ENCODE measurements at regions not wholly inside any gene's neighbourhood (a gene's known extent, or its start where the extent isn't known, plus 50 kb on each side); places are given as distances from the start of the nearest gene placed in this dataset.

DNA sequence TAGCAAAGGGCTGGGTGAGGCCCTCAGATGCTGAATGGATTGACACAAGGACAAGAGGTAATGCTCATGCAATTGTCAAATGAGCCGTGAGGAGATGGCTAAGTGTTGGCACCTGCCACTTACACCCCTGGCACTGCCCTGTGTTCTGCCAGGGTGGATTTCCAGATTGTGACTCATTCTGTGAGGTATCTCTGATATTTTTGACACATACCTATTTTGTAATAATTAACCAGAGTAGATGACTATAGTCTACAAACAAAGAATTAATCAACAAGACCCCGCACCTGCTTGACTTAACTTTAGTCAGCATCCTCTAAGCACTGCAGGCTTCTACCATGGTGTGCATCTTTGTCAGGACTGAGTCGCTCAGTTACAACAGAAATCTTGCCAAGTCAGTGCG is 200.8 kb downstream of the DIRAS2 start:
- no peaks in the 10 kb centered on the region for H3K9me3 ChIP-seq (ENCODE audit: control insufficient read depth, low read length)
- no peak overlapping the region for H3K4me3 ChIP-seq (ENCODE audit: insufficient read depth, low read depth, low read length)
- H3K27me3 ChIP-seq (ENCODE audit: control insufficient read depth, insufficient read depth, low read length, poor library complexity, severe bottlenecking) = no peaks in the 10 kb centered on the region
- H3K36me3 ChIP-seq (ENCODE audit: control insufficient read depth, insufficient read depth, low read length) = no peaks in the 10 kb centered on the region
- no peak overlapping the region for H3K27ac ChIP-seq (ENCODE audit: insufficient read depth, low read depth, low read length, poor library complexity, severe bottlenecking)
- 90 to 92% methylated on average over 4 of the region's 4 CpGs for WGBS, 2 experiments
- H3K4me1 ChIP-seq (ENCODE audit: control insufficient read depth, insufficient read depth, low read length) = peaks cover 16% of the 10 kb centered on the region

- H3K9me3 ChIP-seq (ENCODE audit: control insufficient read depth, low read length) = no peaks in the 10 kb centered on the region
- H3K36me3 ChIP-seq (ENCODE audit: control insufficient read depth, insufficient read depth, low read length) = no peaks in the 10 kb centered on the region
- no peak overlapping the region for H3K27ac ChIP-seq (ENCODE audit: insufficient read depth, low read depth, low read length, poor library complexity, severe bottlenecking)
- H3K4me1 ChIP-seq (ENCODE audit: control insufficient read depth, insufficient read depth, low read length) = peaks cover 16% of the 10 kb centered on the region
- H3K4me3 ChIP-seq (ENCODE audit: insufficient read depth, low read depth, low read length) = no peak overlapping the region
- H3K27me3 ChIP-seq (ENCODE audit: control insufficient read depth, insufficient read depth, low read length, poor library complexity, severe bottlenecking) = no peaks in the 10 kb centered on the region
- 61 to 62% methylated on average over 5 of the region's 5 CpGs for WGBS, 2 experiments
These were observed 199.9 kb downstream of the DIRAS2 start for GRCh38 chr9:90442723-90443122.

GRCh38 chr9:90444609-90445204 is 197.9 kb downstream of the DIRAS2 start:
- Histone ChIP-seq H3K27me3 (ENCODE audit: control insufficient read depth, insufficient read depth, low read length, poor library complexity, severe bottlenecking) (no peaks in the 10 kb centered on the region), H3K4me1 (ENCODE audit: control insufficient read depth, insufficient read depth, low read length) (peaks cover 16% of the 10 kb centered on the region), H3K27ac (ENCODE audit: insufficient read depth, low read depth, low read length, poor library complexity, severe bottlenecking) (no peak overlapping the region), H3K4me3 (ENCODE audit: insufficient read depth, low read depth, low read length) (no peak overlapping the region), H3K9me3 (ENCODE audit: control insufficient read depth, low read length) (no peaks in the 10 kb centered on the region), H3K36me3 (ENCODE audit: control insufficient read depth, insufficient read depth, low read length) (no peaks in the 10 kb centered on the region)
- WGBS, 2 experiments = 91 to 93% methylated on average over 6 of the region's 6 CpGs

DNA sequence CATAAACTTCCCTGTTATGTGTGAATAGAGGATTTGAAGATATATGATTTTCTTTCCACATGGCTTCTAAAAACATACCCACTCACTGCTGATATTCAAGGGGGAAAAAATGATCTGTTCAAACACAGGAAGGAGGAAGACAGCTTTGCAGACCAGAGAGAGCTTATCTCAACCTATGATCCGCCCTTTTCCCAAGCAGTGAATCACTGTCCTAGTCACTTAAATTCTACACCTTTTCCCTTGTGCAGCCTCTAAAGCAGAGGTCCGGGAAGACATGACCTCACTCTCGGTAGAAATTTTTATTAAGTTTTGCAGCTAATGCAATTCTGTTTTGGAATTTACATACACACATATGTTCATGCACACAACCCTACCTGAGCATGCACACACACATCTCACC is 197.2 kb downstream of the DIRAS2 start:
- peaks cover 16% of the 10 kb centered on the region for H3K4me1 ChIP-seq (ENCODE audit: control insufficient read depth, insufficient read depth, low read length)
- no peaks in the 10 kb centered on the region for H3K36me3 ChIP-seq (ENCODE audit: control insufficient read depth, insufficient read depth, low read length)
- 94 to 98% methylated on average over 3 of the region's 3 CpGs for WGBS, 2 experiments
- H3K4me3 ChIP-seq (ENCODE audit: insufficient read depth, low read depth, low read length) = no peak overlapping the region
- no peak overlapping the region for H3K27ac ChIP-seq (ENCODE audit: insufficient read depth, low read depth, low read length, poor library complexity, severe bottlenecking)
- no peaks in the 10 kb centered on the region for H3K27me3 ChIP-seq (ENCODE audit: control insufficient read depth, insufficient read depth, low read length, poor library complexity, severe bottlenecking)
- no peaks in the 10 kb centered on the region for H3K9me3 ChIP-seq (ENCODE audit: control insufficient read depth, low read length)

- WGBS, 2 experiments = 91 to 97% methylated on average over 5 to 7 of the region's 7 CpGs
- Histone ChIP-seq H3K27me3 (ENCODE audit: control insufficient read depth, insufficient read depth, low read length, poor library complexity, severe bottlenecking) (no peaks in the 10 kb centered on the region), H3K4me1 (ENCODE audit: control insufficient read depth, insufficient read depth, low read length) (peaks cover 16% of the 10 kb centered on the region), H3K4me3 (ENCODE audit: insufficient read depth, low read depth, low read length) (no peak overlapping the region), H3K36me3 (ENCODE audit: control insufficient read depth, insufficient read depth, low read length) (no peaks in the 10 kb centered on the region), H3K9me3 (ENCODE audit: control insufficient read depth, low read length) (no peaks in the 10 kb centered on the region), H3K27ac (ENCODE audit: insufficient read depth, low read depth, low read length, poor library complexity, severe bottlenecking) (no peak overlapping the region)
These were observed 196.2 kb downstream of the DIRAS2 start for GRCh38 chr9:90446200-90446948.

DNA sequence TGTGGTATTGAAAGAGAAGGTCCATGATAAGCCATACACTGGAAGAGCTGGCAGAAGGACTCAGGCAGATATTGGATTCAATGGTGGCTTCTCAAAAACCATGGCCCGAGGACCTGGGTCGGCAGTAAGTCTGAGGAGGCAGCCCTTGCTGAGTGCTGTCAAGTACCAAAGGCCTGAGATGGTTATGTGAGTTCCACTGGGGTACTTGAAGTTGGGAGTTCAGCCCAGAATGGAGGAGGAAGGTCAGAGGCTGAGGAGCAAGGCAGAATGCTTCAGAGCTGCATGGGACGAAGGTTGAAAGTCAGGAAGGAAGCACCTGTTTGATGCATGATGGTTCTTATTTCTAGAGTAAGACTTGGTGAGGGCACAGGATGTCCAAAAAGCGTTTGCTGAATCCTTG is 194.9 kb downstream of the DIRAS2 start:
- no peak overlapping the region for H3K27ac ChIP-seq (ENCODE audit: insufficient read depth, low read depth, low read length, poor library complexity, severe bottlenecking)
- H3K9me3 ChIP-seq (ENCODE audit: control insufficient read depth, low read length) = no peaks in the 10 kb centered on the region
- H3K27me3 ChIP-seq (ENCODE audit: control insufficient read depth, insufficient read depth, low read length, poor library complexity, severe bottlenecking) = no peaks in the 10 kb centered on the region
- no peak overlapping the region for H3K4me3 ChIP-seq (ENCODE audit: insufficient read depth, low read depth, low read length)
- no peaks in the 10 kb centered on the region for H3K36me3 ChIP-seq (ENCODE audit: control insufficient read depth, insufficient read depth, low read length)
- peaks cover 10% of the 10 kb centered on the region for H3K4me1 ChIP-seq (ENCODE audit: control insufficient read depth, insufficient read depth, low read length)
- 92 to 94% methylated on average over 4 of the region's 4 CpGs for WGBS, 2 experiments

GRCh38 chr9:90449213-90449925 is 193.3 kb downstream of the DIRAS2 start:
- no peak overlapping the region for H3K4me3 ChIP-seq (ENCODE audit: insufficient read depth, low read depth, low read length)
- H3K36me3 ChIP-seq (ENCODE audit: control insufficient read depth, insufficient read depth, low read length) = no peaks in the 10 kb centered on the region
- 82 to 83% methylated on average over 4 of the region's 4 CpGs for WGBS, 2 experiments
- H3K9me3 ChIP-seq (ENCODE audit: control insufficient read depth, low read length) = no peaks in the 10 kb centered on the region
- H3K27ac ChIP-seq (ENCODE audit: insufficient read depth, low read depth, low read length, poor library complexity, severe bottlenecking) = no peak overlapping the region
- no peaks in the 10 kb centered on the region for H3K27me3 ChIP-seq (ENCODE audit: control insufficient read depth, insufficient read depth, low read length, poor library complexity, severe bottlenecking)
- H3K4me1 ChIP-seq (ENCODE audit: control insufficient read depth, insufficient read depth, low read length) = peaks cover 4% of the 10 kb centered on the region

- Histone ChIP-seq H3K9me3 (ENCODE audit: control insufficient read depth, low read length) (no peaks in the 10 kb centered on the region), H3K27ac (ENCODE audit: insufficient read depth, low read depth, low read length, poor library complexity, severe bottlenecking) (no peak overlapping the region), H3K4me1 (ENCODE audit: control insufficient read depth, insufficient read depth, low read length) (no peaks in the 10 kb centered on the region), H3K36me3 (ENCODE audit: control insufficient read depth, insufficient read depth, low read length) (no peaks in the 10 kb centered on the region), H3K27me3 (ENCODE audit: control insufficient read depth, insufficient read depth, low read length, poor library complexity, severe bottlenecking) (no peaks in the 10 kb centered on the region), H3K4me3 (ENCODE audit: insufficient read depth, low read depth, low read length) (no peak overlapping the region)
- WGBS, 2 experiments = no CpG with 5 or more reads among the region's 1 CpG
These were observed 190.8 kb downstream of the DIRAS2 start for GRCh38 chr9:90451804-90452203.

- no peak overlapping the region for H3K4me3 ChIP-seq (ENCODE audit: insufficient read depth, low read depth, low read length)
- H3K27ac ChIP-seq (ENCODE audit: insufficient read depth, low read depth, low read length, poor library complexity, severe bottlenecking) = no peak overlapping the region
- 87 to 97% methylated on average over 4 of the region's 4 CpGs for WGBS, 2 experiments
- peaks cover 4% of the 10 kb centered on the region for H3K4me1 ChIP-seq (ENCODE audit: control insufficient read depth, insufficient read depth, low read length)
- H3K27me3 ChIP-seq (ENCODE audit: control insufficient read depth, insufficient read depth, low read length, poor library complexity, severe bottlenecking) = no peaks in the 10 kb centered on the region
- H3K9me3 ChIP-seq (ENCODE audit: control insufficient read depth, low read length) = no peaks in the 10 kb centered on the region
- H3K36me3 ChIP-seq (ENCODE audit: control insufficient read depth, insufficient read depth, low read length) = no peaks in the 10 kb centered on the region
These were observed 187.3 kb downstream of the DIRAS2 start for GRCh38 chr9:90455316-90455715.

GRCh38 chr9:90457386-90458190 is 185.0 kb downstream of the DIRAS2 start:
- no peaks in the 10 kb centered on the region for H3K27me3 ChIP-seq (ENCODE audit: control insufficient read depth, insufficient read depth, low read length, poor library complexity, severe bottlenecking)
- no peaks in the 10 kb centered on the region for H3K9me3 ChIP-seq (ENCODE audit: control insufficient read depth, low read length)
- WGBS, 2 experiments = 92 to 93% methylated on average over 9 of the region's 9 CpGs
- no peak overlapping the region for H3K4me3 ChIP-seq (ENCODE audit: insufficient read depth, low read depth, low read length)
- no peak overlapping the region for H3K27ac ChIP-seq (ENCODE audit: insufficient read depth, low read depth, low read length, poor library complexity, severe bottlenecking)
- no peaks in the 10 kb centered on the region for H3K36me3 ChIP-seq (ENCODE audit: control insufficient read depth, insufficient read depth, low read length)
- H3K4me1 ChIP-seq (ENCODE audit: control insufficient read depth, insufficient read depth, low read length) = peaks cover 7% of the 10 kb centered on the region
